Cardiac muscle cell (in vitro differentiated cells and primary cell): ENCODE measurements at regions not wholly inside any gene's neighbourhood (a gene's known extent, or its start where the extent isn't known, plus 50 kb on each side); places are given as distances from the start of the nearest gene placed in this dataset.
A peak's percentile ranks its signal among the peaks of the same experiment; 100 is the strongest.

ENCODE experiments used
- DNase-seq, 2 donors: peaks; one replicate each; pipeline versions ENCODE4 v3.0.0 to v3.0.0-alpha.2; 2010 to 2017; ENCODE audit warnings: low read depth in 1 of 2, low spot score in 1 of 2
- H3K27ac ChIP-seq: fragments of 200-600 bp; sonication (generic); 2 replicates; pipeline ENCODE4 v1.5.1; 2016
- H3K27me3 ChIP-seq: fragments of 200-600 bp; sonication (generic); 2 replicates; pipeline ENCODE4 v1.6.0; 2016; ENCODE audit warnings: control low read depth
- H3K36me3 ChIP-seq: fragments of 200-600 bp; sonication (generic); 2 replicates; pipeline ENCODE4 v1.5.1; 2016; ENCODE audit warnings: control low read depth
- H3K4me1 ChIP-seq: fragments of 200-600 bp; sonication (generic); 2 replicates; pipeline ENCODE4 v1.8.1; 2017; ENCODE audit warnings: low read depth, mild to moderate bottlenecking, mixed run types
- H3K4me3 ChIP-seq: fragments of 200-600 bp; sonication (generic); 2 replicates; pipeline ENCODE4 v1.5.1; 2016; ENCODE audit warnings: mild to moderate bottlenecking
- H3K9me3 ChIP-seq: fragments of 200-600 bp; sonication (generic); 2 replicates; pipeline ENCODE4 v1.5.1; 2017; ENCODE audit warnings: low read depth, mild to moderate bottlenecking, control low read depth
- CTCF ChIP-seq: IDR thresholded peaks from 2 replicates; pipeline ENCODE4 v1.5.1; 2012; ENCODE audit warnings: low read depth, mild to moderate bottlenecking, low read length

- no peak overlapping the region for H3K4me3 ChIP-seq
- peaks cover 23% of the 10 kb centered on the region for H3K4me1 ChIP-seq
- H3K27ac ChIP-seq, result no peak overlapping the region
- peak in 1 of 2 donors; percentile 12 for DNase-seq
- H3K36me3 ChIP-seq, result no peaks in the 10 kb centered on the region
- no peaks in the 10 kb centered on the region for H3K27me3 ChIP-seq
- no peaks in the 10 kb centered on the region for H3K9me3 ChIP-seq
- TF ChIP-seq CTCF, result no peak
These were observed 66.4 kb upstream of the SPRY4 start for GRCh38 chr5:142391058-142391845.

- peak in 1 of 2 donors; percentile 5 for DNase-seq
- Histone ChIP-seq H3K4me1 (peaks cover 27% of the 10 kb centered on the region), H3K36me3 (no peaks in the 10 kb centered on the region), H3K9me3 (no peaks in the 10 kb centered on the region), H3K27me3 (no peaks in the 10 kb centered on the region), H3K27ac (no peak overlapping the region), H3K4me3 (no peak overlapping the region)
- no peak for TF ChIP-seq CTCF
These were observed 65.5 kb upstream of the SPRY4 start for GRCh38 chr5:142390334-142390733.

GRCh38 chr5:142388696-142389095 lies 63.9 kb upstream of the SPRY4 start:
- Histone ChIP-seq H3K4me1 (peaks cover 27% of the 10 kb centered on the region), H3K36me3 (no peaks in the 10 kb centered on the region), H3K9me3 (no peaks in the 10 kb centered on the region), H3K27me3 (no peaks in the 10 kb centered on the region), H3K27ac (no peak overlapping the region), H3K4me3 (no peak overlapping the region)
- peak in 1 of 2 donors; percentile 20 for DNase-seq
- no peak for TF ChIP-seq CTCF

- no peak for DNase-seq
- no peak overlapping the region for H3K27ac ChIP-seq
- H3K4me3 ChIP-seq, result no peak overlapping the region
- no peak for TF ChIP-seq CTCF
- peaks cover 27% of the 10 kb centered on the region for H3K4me1 ChIP-seq
- H3K9me3 ChIP-seq, result no peaks in the 10 kb centered on the region
- no peaks in the 10 kb centered on the region for H3K27me3 ChIP-seq
- H3K36me3 ChIP-seq, result no peaks in the 10 kb centered on the region
These were observed 62.3 kb upstream of the SPRY4 start for GRCh38 chr5:142387024-142387682.

- Histone ChIP-seq H3K4me3 (no peak overlapping the region), H3K4me1 (peaks cover 27% of the 10 kb centered on the region), H3K27ac (no peak overlapping the region), H3K9me3 (no peaks in the 10 kb centered on the region), H3K27me3 (no peaks in the 10 kb centered on the region), H3K36me3 (no peaks in the 10 kb centered on the region)
- TF ChIP-seq CTCF, result no peak
- DNase-seq, result no peak
These were observed 61.6 kb upstream of the SPRY4 start for GRCh38 chr5:142386137-142387023.
